Ovary (tissue), 7 donors: ENCODE measurements at regions not wholly inside any gene's neighbourhood (a gene's known extent, or its start where the extent isn't known, plus 50 kb on each side); places are given as distances from the start of the nearest gene placed in this dataset. TPM values are rescaled to one million over a fixed set of nuclear protein-coding genes. Genes with fewer than 3 reads are reported as not detected.
"Not testable (repeated sequence)": the region's sequence is repeated elsewhere in the genome, so short reads cannot be mapped to it uniquely, and the experiment has no call there.

ENCODE experiments used
- DNase-seq, 5 donors: peaks; one replicate each; pipeline ENCODE4 v3.0.0-alpha.2; 2019 to 2020
- H3K27ac ChIP-seq, 2 donors: fragments of 200-600 bp; one replicate each; pipeline versions ENCODE4 v1.5.1 to v1.8.0; 2019 to 2022
- H3K27me3 ChIP-seq: fragments of 200-600 bp; one replicate; pipeline ENCODE4 v1.8.0; 2022
- H3K36me3 ChIP-seq: fragments of 200-600 bp; sonication (generic); one replicate; pipeline ENCODE4 v1.5.1; 2019
- H3K4me1 ChIP-seq: one replicate; pipeline ENCODE4 v1.8.1; 2013; ENCODE audit warnings: mild to moderate bottlenecking, moderate library complexity; ENCODE audit not compliant: insufficient read depth
- H3K4me3 ChIP-seq: fragments of 200-600 bp; sonication (generic); one replicate; pipeline ENCODE4 v1.5.1; 2017
- H3K9me3 ChIP-seq, 2 donors: fragments of 200-600 bp in 1 of 2; sonication (generic) in 1 of 2; one replicate each; pipeline versions ENCODE4 v1.5.1 to v1.8.1; 2013 to 2019; ENCODE audit warnings: mild to moderate bottlenecking in 1 of 2, moderate library complexity in 1 of 2
- EP300 ChIP-seq: sonication (generic); formaldehyde crosslinking; IDR thresholded peaks from one replicate; pipeline ENCODE4 v1.6.1; 2017; ENCODE audit warnings: antibody characterized with exemption
- POLR2A ChIP-seq: fragments of 450-650 bp; IDR thresholded peaks from one replicate; pipeline ENCODE4 v1.6.1; 2017; ENCODE audit warnings: antibody characterized with exemption, mild to moderate bottlenecking, moderate library complexity
- WGBS, 3 donors: extraction: QIAGEN DNeasy Blood & Tissue Kit in 1 of 3; methylation state at CpG; one replicate each; pipeline versions ENCODE4 v1.1.5 to v1.1.7; 2013 to 2017; 5-methylcytosine and 5-hydroxymethylcytosine counted together
- intact Hi-C, 4 donors: fragments of 100-400 bp; cut with DNase I; formaldehyde crosslinking; loops; one replicate each; pipeline versions ENCODE4 v1.11.0 to v1.15.1; 2022 to 2023
- microRNA counts: library from miRNA; unstranded; fragments of <30 nt; microRNA quantifications from one replicate; lab custom pipeline; 2016
- microRNA-seq, 3 donors: library from miRNA; unstranded; fragments of <30 nt; microRNA quantifications; one replicate each; pipeline versions ENCODE4 to v1.2.0, GENCODE V29; 2019 to 2020
- small RNA-seq: library from RNA; depleted of rRNA; stranded (forward); fragments of <200 nt; gene quantifications from one replicate; pipeline ENCODE3, GENCODE V24; 2016
- TF ChIP-seq, protein P1 (sequence below), 3 donors: fragments of 450-650 bp in 2 of 3; fragments of 200-600 bp in 1 of 3; IDR thresholded peaks; one replicate each; pipeline versions ENCODE4 v1.5.1 to v1.8.0; 2016 to 2022; ENCODE audit warnings: antibody characterized with exemption in 3 of 3, mild to moderate bottlenecking in 1 of 3
- donor health status: DM: no; HTN: no; CAD: no; lungs with moderate emphysema.
- donor health status: DM: no; HTN: no; CAD: no.
- donor health status: Bipolar disorder and iron deficiency.
- donor health status: DM: no; HTN: no; CAD: no.
- donor health status: DM: yes; HTN: yes; CAD: no.

DNA sequence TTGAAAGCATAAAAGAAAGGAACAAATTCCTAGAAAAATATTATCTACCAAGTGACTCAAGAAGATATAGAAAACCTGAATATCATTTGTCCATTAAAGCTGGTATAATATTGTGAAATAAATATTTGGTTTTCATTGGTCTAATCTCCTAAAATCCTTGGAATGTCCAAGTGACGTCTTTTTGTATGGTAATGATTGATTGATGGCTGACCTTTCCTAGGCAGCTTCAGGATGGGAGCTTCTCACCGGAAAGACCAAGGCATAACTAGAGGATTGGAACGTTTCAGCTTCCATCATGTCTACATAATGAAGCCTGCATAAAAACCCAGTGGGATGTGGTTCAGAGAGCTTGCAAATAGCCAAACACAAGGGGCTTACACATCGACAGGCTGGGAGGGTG lies 57.6 kb upstream of the MAN1A1 start:
- no peaks in the 10 kb centered on the region for H3K36me3 ChIP-seq
- no peak overlapping the region for H3K27ac ChIP-seq
- 41 to 56% (median 45%) methylated on average over 4 of the region's 4 CpGs for WGBS, 3 donors
- no peak overlapping the region for H3K4me3 ChIP-seq
- no peaks in the 10 kb centered on the region for H3K9me3 ChIP-seq
- TF ChIP-seq POLR2A (no peak), EP300 (no peak)
- TF ChIP-seq, protein P1, sequence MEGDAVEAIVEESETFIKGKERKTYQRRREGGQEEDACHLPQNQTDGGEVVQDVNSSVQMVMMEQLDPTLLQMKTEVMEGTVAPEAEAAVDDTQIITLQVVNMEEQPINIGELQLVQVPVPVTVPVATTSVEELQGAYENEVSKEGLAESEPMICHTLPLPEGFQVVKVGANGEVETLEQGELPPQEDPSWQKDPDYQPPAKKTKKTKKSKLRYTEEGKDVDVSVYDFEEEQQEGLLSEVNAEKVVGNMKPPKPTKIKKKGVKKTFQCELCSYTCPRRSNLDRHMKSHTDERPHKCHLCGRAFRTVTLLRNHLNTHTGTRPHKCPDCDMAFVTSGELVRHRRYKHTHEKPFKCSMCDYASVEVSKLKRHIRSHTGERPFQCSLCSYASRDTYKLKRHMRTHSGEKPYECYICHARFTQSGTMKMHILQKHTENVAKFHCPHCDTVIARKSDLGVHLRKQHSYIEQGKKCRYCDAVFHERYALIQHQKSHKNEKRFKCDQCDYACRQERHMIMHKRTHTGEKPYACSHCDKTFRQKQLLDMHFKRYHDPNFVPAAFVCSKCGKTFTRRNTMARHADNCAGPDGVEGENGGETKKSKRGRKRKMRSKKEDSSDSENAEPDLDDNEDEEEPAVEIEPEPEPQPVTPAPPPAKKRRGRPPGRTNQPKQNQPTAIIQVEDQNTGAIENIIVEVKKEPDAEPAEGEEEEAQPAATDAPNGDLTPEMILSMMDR (IDR thresholded peaks at IDR 0.05) = no peak
- H3K4me1 ChIP-seq = no peaks in the 10 kb centered on the region
- intact Hi-C loops = no loop called here
- no peaks in the 10 kb centered on the region for H3K27me3 ChIP-seq
- DNase-seq = no peak

DNA sequence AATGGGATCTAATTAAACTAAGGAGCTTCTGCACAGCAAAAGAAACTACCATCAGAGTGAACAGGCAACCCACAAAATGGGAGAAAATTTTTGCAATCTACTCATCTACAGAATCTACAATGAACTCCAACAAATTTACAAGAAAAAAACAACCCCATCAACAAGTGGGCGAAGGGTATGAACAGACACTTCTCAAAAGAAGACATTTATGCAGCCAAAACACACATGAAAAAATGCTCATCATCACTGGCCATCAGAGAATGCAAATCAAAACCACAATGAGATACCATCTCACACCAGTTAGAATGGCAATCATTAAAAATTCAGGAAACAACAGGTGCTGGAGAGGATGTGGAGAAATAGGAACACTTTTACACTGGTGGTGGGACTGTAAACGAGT lies 55.6 kb upstream of the MAN1A1 start:
- H3K36me3 ChIP-seq, DNase-seq, intact Hi-C loops, H3K4me1 ChIP-seq, H3K9me3 ChIP-seq, H3K27me3 ChIP-seq, H3K27ac ChIP-seq, H3K4me3 ChIP-seq: not testable (repeated sequence)
- WGBS, 3 donors = 82 to 88% (median 85%) methylated on average over 2 of the region's 2 CpGs

MicroRNAs encoded in the stretch of these regions (microRNA counts, 767-probe panel; counts per million panel counts)
- microRNA hsa-miR-3144-5p (lab: Ali Mortazavi, UCI) = 530 counts per million, percentile 78 among the panel's probes with 10 or more counts

Small RNAs in the stretch of these regions (microRNA-seq; reads per million reads assigned to microRNA genes)
- 0 reads per million in 3 donors for gene MIR3144

Small RNAs in the stretch of these regions (small RNA-seq; reads per million reads assigned to genes)
- gene COX6A1P3 (not detected), gene MIR3144 (not detected), gene RNA5SP215 (0.15 reads per million), gene RNU6-214P (not detected)
